NOMO-1 treated with dmso at 0.1 percent for 144 hours (cell line): ENCODE measurements at regions not wholly inside any gene's neighbourhood (a gene's known extent, or its start where the extent isn't known, plus 50 kb on each side); places are given as distances from the start of the nearest gene placed in this dataset.
"Not testable (repeated sequence)": the region's sequence is repeated elsewhere in the genome, so short reads cannot be mapped to it uniquely, and the experiment has no call there.

Experiments used
- DNase-seq: peaks from one replicate; lab custom pipeline; 2025; ENCODE audit not compliant: unreplicated experiment; lab: John Stamatoyannopoulos, UW

GRCh38 chr2:67322353-67323001 is 74.7 kb upstream of the ETAA1 start:
- no peak for DNase-seq

- no peak for DNase-seq
Observed at GRCh38 chr2:67323209-67323991, 73.7 kb upstream of the ETAA1 start.

- DNase-seq: no peak
Observed at GRCh38 chr2:67329513-67329912, 67.6 kb upstream of the ETAA1 start.

GRCh38 chr2:67329951-67330350 is 67.2 kb upstream of the ETAA1 start:
- DNase-seq: no peak

GRCh38 chr2:67331419-67332086 is 65.6 kb upstream of the ETAA1 start:
- DNase-seq: not testable (repeated sequence)

- no peak for DNase-seq
Observed at GRCh38 chr2:67337903-67338302, 59.2 kb upstream of the ETAA1 start.

GRCh38 chr2:67338601-67339233 is 58.4 kb upstream of the ETAA1 start:
- no peak for DNase-seq

- no peak for DNase-seq
Observed at GRCh38 chr2:67339234-67339885, 57.8 kb upstream of the ETAA1 start.

GRCh38 chr2:67340133-67341011 is 56.8 kb upstream of the ETAA1 start:
- no peak for DNase-seq

GRCh38 chr2:67341012-67341318 is 56.2 kb upstream of the ETAA1 start:
- DNase-seq: no peak

GRCh38 chr2:67341336-67341735 is 55.8 kb upstream of the ETAA1 start:
- no peak for DNase-seq

- DNase-seq: no peak
Observed at GRCh38 chr2:67342394-67342793, 54.7 kb upstream of the ETAA1 start.

GRCh38 chr2:67346718-67347407 is 50.3 kb upstream of the ETAA1 start:
- no peak for DNase-seq
